ENCODE measurements at regions not wholly inside any gene's neighbourhood (a gene's known extent, or its start where the extent isn't known, plus 50 kb on each side); places are given as distances from the start of the nearest gene placed in this dataset.
"Not testable (repeated sequence)": the region's sequence is repeated elsewhere in the genome, so short reads cannot be mapped to it uniquely, and the experiment has no call there.

GRCh38 chrX:25442499-25442898 lies 426.7 kb upstream of the ARX start:
- DNase-seq (no peak), ATAC-seq (replicated peaks) (no peak)
- Mint-ChIP-seq H3K27ac (no peak overlapping the region), H3K4me3 (no peak overlapping the region), H3K36me3 (no peaks in the 10 kb centered on the region), H3K27me3 (no peaks in the 10 kb centered on the region), H3K4me1 (no peaks in the 10 kb centered on the region), H3K9me3 (no peaks in the 10 kb centered on the region)

GRCh38 chrX:25433307-25433706 lies 417.5 kb upstream of the ARX start:
- Mint-ChIP-seq H3K36me3 (no peaks in the 10 kb centered on the region), H3K27me3 (peaks cover 0 to 4% of the 10 kb centered on the region in 2 donors), H3K4me3 (no peak overlapping the region), H3K27ac (no peak overlapping the region), H3K4me1 (no peaks in the 10 kb centered on the region), H3K9me3 (peaks cover 0 to 1% of the 10 kb centered on the region in 2 donors)
- ATAC-seq (replicated peaks) (no peak), DNase-seq (no peak)

- no peaks in the 10 kb centered on the region for H3K36me3 Mint-ChIP-seq
These were observed 416.6 kb upstream of the ARX start for GRCh38 chrX:25432396-25432795.

GRCh38 chrX:25427873-25428555 lies 412.2 kb upstream of the ARX start:
- Mint-ChIP-seq H3K9me3 (peaks cover 5 to 10% of the 10 kb centered on the region in 2 donors), H3K4me1 (no peaks in the 10 kb centered on the region)
- no peak for DNase-seq

More at GRCh38 chrX:25432396-25432795, 416.6 kb upstream of the ARX start:
- H3K27ac Mint-ChIP-seq = no peak overlapping the region
- H3K4me3 Mint-ChIP-seq = no peak overlapping the region
- ATAC-seq (replicated peaks) = no peak
- H3K4me1 Mint-ChIP-seq = no peaks in the 10 kb centered on the region
- no peak for DNase-seq
- peaks cover 0 to 4% of the 10 kb centered on the region in 2 donors for H3K27me3 Mint-ChIP-seq
- peaks cover 0 to 1% of the 10 kb centered on the region in 2 donors for H3K9me3 Mint-ChIP-seq

GRCh38 chrX:25404163-25404562 lies 388.4 kb upstream of the ARX start:
- not testable (repeated sequence) for H3K27me3 Mint-ChIP-seq; H3K36me3 Mint-ChIP-seq; DNase-seq; ATAC-seq (replicated peaks); H3K4me3 Mint-ChIP-seq; H3K4me1 Mint-ChIP-seq; H3K27ac Mint-ChIP-seq
- peaks cover 2 to 10% of the 10 kb centered on the region in 2 donors for H3K9me3 Mint-ChIP-seq

More at GRCh38 chrX:25427873-25428555, 412.2 kb upstream of the ARX start:
- Mint-ChIP-seq H3K27ac (no peak overlapping the region), H3K27me3 (no peaks in the 10 kb centered on the region), H3K36me3 (no peaks in the 10 kb centered on the region), H3K4me3 (no peak overlapping the region)
- no peak for ATAC-seq (replicated peaks)

GRCh38 chrX:25389266-25389665 lies 373.5 kb upstream of the ARX start:
- ATAC-seq (replicated peaks) = no peak
- H3K27ac Mint-ChIP-seq = no peak overlapping the region
- H3K4me1 Mint-ChIP-seq = no peaks in the 10 kb centered on the region
- peaks cover 6 to 9% of the 10 kb centered on the region in 2 donors for H3K9me3 Mint-ChIP-seq
- no peaks in the 10 kb centered on the region for H3K36me3 Mint-ChIP-seq
- H3K4me3 Mint-ChIP-seq = no peak overlapping the region
- no peaks in the 10 kb centered on the region for H3K27me3 Mint-ChIP-seq
- DNase-seq = no peak

GRCh38 chrX:25383196-25383595 lies 367.4 kb upstream of the ARX start:
- DNase-seq (no peak), ATAC-seq (replicated peaks) (no peak)
- Mint-ChIP-seq H3K9me3 (no peaks in the 10 kb centered on the region), H3K36me3 (no peaks in the 10 kb centered on the region), H3K27ac (no peak overlapping the region), H3K4me3 (no peak overlapping the region), H3K27me3 (no peaks in the 10 kb centered on the region), H3K4me1 (no peaks in the 10 kb centered on the region)

- Mint-ChIP-seq H3K27me3 (no peaks in the 10 kb centered on the region), H3K27ac (no peak overlapping the region), H3K9me3 (peaks cover 1 to 15% of the 10 kb centered on the region in 2 donors), H3K36me3 (no peaks in the 10 kb centered on the region), H3K4me3 (no peak overlapping the region), H3K4me1 (no peaks in the 10 kb centered on the region)
- ATAC-seq (replicated peaks) (no peak), DNase-seq (no peak)
These were observed 340.7 kb upstream of the ARX start for GRCh38 chrX:25356456-25356855.

GRCh38 chrX:25344161-25344936 lies 328.6 kb upstream of the ARX start:
- Mint-ChIP-seq H3K4me3 (no peak overlapping the region), H3K27me3 (no peaks in the 10 kb centered on the region), H3K4me1 (no peaks in the 10 kb centered on the region), H3K36me3 (no peaks in the 10 kb centered on the region), H3K27ac (no peak overlapping the region), H3K9me3 (peaks cover 2 to 4% of the 10 kb centered on the region in 2 donors)
- ATAC-seq (replicated peaks) (no peak), DNase-seq (no peak)

- Mint-ChIP-seq H3K36me3 (no peaks in the 10 kb centered on the region), H3K4me3 (no peak overlapping the region), H3K27ac (no peak overlapping the region), H3K4me1 (no peaks in the 10 kb centered on the region), H3K9me3 (peaks cover 2 to 11% of the 10 kb centered on the region in 2 donors), H3K27me3 (no peaks in the 10 kb centered on the region)
- no peak for DNase-seq
- ATAC-seq (replicated peaks) = no peak
These were observed 327.3 kb upstream of the ARX start for GRCh38 chrX:25343060-25343459.

- no peaks in the 10 kb centered on the region for H3K36me3 Mint-ChIP-seq
- H3K4me3 Mint-ChIP-seq = no peak overlapping the region
- H3K4me1 Mint-ChIP-seq = no peaks in the 10 kb centered on the region
- H3K9me3 Mint-ChIP-seq = peaks cover 2 to 11% of the 10 kb centered on the region in 2 donors
- H3K27me3 Mint-ChIP-seq = no peaks in the 10 kb centered on the region
- DNase-seq (no peak), ATAC-seq (replicated peaks) (no peak)
- H3K27ac Mint-ChIP-seq = no peak overlapping the region
These were observed 322.1 kb upstream of the ARX start for GRCh38 chrX:25337841-25338240.

GRCh38 chrX:25300994-25301393 lies 285.2 kb upstream of the ARX start:
- Mint-ChIP-seq H3K9me3 (peaks cover 0 to 1% of the 10 kb centered on the region in 2 donors), H3K4me1 (no peaks in the 10 kb centered on the region), H3K36me3 (no peaks in the 10 kb centered on the region), H3K27me3 (no peaks in the 10 kb centered on the region), H3K4me3 (no peak overlapping the region), H3K27ac (no peak overlapping the region)
- DNase-seq (no peak), ATAC-seq (replicated peaks) (no peak)

GRCh38 chrX:25296850-25297249 lies 281.1 kb upstream of the ARX start:
- no peak overlapping the region for H3K27ac Mint-ChIP-seq
- no peaks in the 10 kb centered on the region for H3K4me1 Mint-ChIP-seq
- ATAC-seq (replicated peaks) = no peak
- DNase-seq = no peak
- H3K9me3 Mint-ChIP-seq = peaks cover 0 to 1% of the 10 kb centered on the region in 2 donors
- H3K4me3 Mint-ChIP-seq = no peak overlapping the region
- H3K27me3 Mint-ChIP-seq = no peaks in the 10 kb centered on the region
- H3K36me3 Mint-ChIP-seq = no peaks in the 10 kb centered on the region

GRCh38 chrX:25295466-25295865 lies 279.7 kb upstream of the ARX start:
- ATAC-seq (replicated peaks) (no peak), DNase-seq (no peak)
- H3K36me3 Mint-ChIP-seq = no peaks in the 10 kb centered on the region
- H3K9me3 Mint-ChIP-seq = no peaks in the 10 kb centered on the region
- no peak overlapping the region for H3K4me3 Mint-ChIP-seq
- no peaks in the 10 kb centered on the region for H3K27me3 Mint-ChIP-seq
- H3K4me1 Mint-ChIP-seq = no peaks in the 10 kb centered on the region
- no peak overlapping the region for H3K27ac Mint-ChIP-seq

- H3K4me1 Mint-ChIP-seq = no peaks in the 10 kb centered on the region
- no peaks in the 10 kb centered on the region for H3K36me3 Mint-ChIP-seq
- ATAC-seq (replicated peaks) (no peak), DNase-seq (no peak)
- H3K27me3 Mint-ChIP-seq = no peaks in the 10 kb centered on the region
- peaks cover 0 to 3% of the 10 kb centered on the region in 2 donors for H3K9me3 Mint-ChIP-seq
- H3K4me3 Mint-ChIP-seq = no peak overlapping the region
- no peak overlapping the region for H3K27ac Mint-ChIP-seq
These were observed 274.4 kb upstream of the ARX start for GRCh38 chrX:25290132-25290531.

Measured in stimulated activated naive B cell treated with anti-CD40 and anti-IgM and Interleukin-4, amounts not matched to agents 10 μg/mL and 1 μg/mL and 100 μg/mL, for 72 hours (primary cell).